NCI-H1105 (cell line): ENCODE measurements at regions not wholly inside any gene's neighbourhood (a gene's known extent, or its start where the extent isn't known, plus 50 kb on each side); places are given as distances from the start of the nearest gene placed in this dataset.

ENCODE experiments used
- DNase-seq: peaks from one replicate; lab custom pipeline; 2025; lab: John Stamatoyannopoulos, UW

DNA sequence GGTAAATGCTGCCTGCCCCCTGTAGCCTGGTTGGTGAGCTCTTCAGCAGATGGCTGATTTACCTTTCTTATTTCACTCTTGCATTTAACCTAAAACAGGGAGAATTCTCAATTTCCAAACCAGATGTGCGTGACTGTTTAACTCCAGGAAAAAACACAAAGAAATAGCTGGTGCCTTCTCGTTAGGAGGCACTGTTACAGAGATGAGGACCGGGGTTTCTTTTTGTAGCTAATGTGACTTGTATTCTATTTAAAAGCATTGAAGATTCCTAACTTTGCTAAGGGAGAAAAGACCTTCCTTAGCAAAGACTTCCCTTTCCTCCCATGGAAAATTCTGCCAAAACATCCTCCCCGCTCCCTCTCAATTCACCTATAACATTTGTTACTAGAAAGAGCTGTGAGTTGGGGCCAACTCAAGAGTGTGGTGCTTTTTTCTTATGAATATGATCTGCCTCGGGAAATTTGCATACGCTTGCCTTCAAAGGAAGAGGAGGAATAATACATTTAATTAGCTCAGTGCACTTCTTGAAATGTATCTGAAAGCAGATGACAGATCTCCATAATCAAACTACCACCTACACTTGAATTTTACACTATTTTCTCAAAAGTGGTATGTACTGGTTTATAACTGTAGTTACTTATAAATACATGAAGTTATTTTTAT, 102.0 kb upstream of the ARID2 start:
- DNase-seq: no peak

- no peak for DNase-seq
Measured at GRCh38 chr12:45629292-45629691, 100.2 kb upstream of the ARID2 start.

- DNase-seq: no peak
Measured at GRCh38 chr12:45633733-45634132, 95.8 kb upstream of the ARID2 start.

GRCh38 chr12:45634273-45634917, 95.1 kb upstream of the ARID2 start:
- DNase-seq: no peak

DNA sequence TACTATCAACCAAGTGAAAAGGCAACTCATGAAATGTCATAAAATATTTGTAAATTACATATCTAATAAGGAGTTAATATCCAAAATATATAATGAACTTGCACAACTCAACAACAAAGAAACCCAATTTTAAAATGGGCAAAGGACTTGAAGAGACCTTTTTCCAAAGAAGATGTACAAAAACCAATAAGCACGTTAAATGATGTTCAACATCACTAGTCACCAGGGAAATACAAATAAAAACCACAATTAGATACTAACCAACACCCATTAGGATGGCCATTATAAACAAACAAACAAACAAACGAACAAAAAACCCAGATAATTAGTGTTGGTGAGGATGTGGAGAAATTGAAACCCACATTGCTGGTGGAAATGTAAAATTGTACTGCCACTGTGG, 92.3 kb upstream of the ARID2 start:
- DNase-seq: no peak

GRCh38 chr12:45637706-45638105, 91.8 kb upstream of the ARID2 start:
- no peak for DNase-seq

- no peak for DNase-seq
Measured at GRCh38 chr12:45638386-45638785, 91.1 kb upstream of the ARID2 start.

GRCh38 chr12:45644541-45644940, 85.0 kb upstream of the ARID2 start:
- DNase-seq: no peak

- no peak for DNase-seq
Measured at GRCh38 chr12:45646851-45647581, 82.5 kb upstream of the ARID2 start.

GRCh38 chr12:45648070-45648469, 81.4 kb upstream of the ARID2 start:
- no peak for DNase-seq

GRCh38 chr12:45651029-45651428, 78.5 kb upstream of the ARID2 start:
- no peak for DNase-seq

DNA sequence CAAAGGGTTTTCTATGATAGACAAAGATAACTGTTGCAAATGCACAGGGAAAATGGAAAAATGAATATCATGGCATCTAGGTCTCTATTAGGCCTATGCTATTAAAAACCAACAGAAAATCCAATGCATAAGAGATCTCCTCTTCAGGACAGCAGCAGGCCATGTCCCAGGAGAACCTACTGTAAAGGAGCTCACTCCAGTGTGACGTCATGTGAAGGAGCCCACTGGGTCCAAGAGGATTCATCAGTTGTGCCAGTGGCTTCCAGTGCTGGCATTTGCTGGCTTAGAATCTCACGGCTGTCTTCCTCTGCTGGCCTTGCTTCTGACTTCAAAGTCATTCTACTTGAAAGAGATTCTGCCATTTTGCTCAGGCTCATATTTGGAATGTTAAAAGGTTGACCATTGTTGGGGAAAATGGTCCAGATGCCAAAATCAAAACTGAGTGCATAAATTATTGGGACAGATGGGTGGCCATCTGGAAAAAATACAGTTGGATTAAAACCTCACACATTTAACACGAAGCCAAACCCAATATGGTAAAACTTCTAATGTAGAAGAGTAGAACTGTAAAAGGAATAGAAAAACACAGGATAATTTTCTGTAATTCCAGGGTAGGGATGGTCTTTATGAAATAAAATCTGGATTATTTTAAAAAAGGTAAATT, 75.4 kb upstream of the ARID2 start:
- no peak for DNase-seq

GRCh38 chr12:45655186-45655585, 74.3 kb upstream of the ARID2 start:
- no peak for DNase-seq

- DNase-seq: no peak
Measured at GRCh38 chr12:45655743-45656142, 73.8 kb upstream of the ARID2 start.

DNA sequence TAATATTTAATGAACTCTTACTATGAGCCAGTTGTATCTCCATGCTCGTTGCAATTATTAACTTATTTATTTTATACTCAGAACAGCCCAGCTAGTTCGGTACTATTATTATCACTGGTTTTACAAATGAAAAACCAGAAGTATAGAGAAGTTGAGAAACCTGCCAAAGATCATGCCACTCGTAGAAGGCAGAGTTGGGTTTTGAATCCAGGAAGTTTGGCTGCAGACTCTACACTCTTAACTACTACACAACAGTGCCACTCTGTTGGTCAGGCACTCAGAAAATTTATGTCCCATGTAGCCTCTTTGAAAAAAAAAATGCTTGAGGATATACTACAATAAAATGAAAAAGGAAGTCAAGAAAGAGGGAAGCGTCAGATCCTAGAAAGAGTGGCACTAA, 71.5 kb upstream of the ARID2 start:
- DNase-seq: no peak

DNA sequence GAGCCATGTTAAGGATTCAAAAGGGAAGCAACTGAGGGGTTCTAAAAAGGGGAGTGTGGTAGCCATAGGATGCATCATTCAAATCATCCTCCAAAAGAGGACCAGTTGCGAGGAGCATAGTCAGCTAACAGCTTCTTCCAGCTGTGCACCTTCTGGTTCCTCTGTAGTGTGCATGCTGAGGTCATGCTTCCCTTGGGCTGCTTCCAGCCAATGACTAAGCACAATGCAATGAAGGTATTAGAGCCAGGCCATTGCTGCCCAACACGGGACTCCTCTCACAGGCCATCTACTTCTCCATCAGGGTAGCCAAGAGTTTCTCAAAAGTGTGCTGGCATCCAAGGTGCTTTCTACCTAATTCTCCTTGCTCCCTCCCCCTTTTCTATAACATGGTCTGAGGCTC, 69.2 kb upstream of the ARID2 start:
- DNase-seq: no peak

DNA sequence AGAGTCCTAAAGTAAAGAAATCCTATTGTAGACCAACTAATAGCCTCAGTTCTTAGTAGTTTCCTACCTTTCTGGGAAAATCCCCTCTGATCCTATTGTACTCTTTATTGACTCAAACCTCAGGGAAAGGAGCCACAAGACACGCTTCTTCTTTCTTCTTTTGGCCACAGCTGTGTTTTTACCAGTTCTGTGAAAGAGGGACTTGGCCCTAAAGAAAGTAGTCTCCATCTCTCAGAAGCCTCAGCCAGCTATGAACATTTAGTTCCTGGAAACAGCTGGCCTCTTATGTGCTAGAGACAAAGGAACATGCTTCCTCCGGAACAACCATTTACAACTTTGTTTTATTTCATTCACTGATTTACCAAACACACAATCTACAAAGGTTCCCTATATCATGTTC, 66.1 kb upstream of the ARID2 start:
- no peak for DNase-seq

DNA sequence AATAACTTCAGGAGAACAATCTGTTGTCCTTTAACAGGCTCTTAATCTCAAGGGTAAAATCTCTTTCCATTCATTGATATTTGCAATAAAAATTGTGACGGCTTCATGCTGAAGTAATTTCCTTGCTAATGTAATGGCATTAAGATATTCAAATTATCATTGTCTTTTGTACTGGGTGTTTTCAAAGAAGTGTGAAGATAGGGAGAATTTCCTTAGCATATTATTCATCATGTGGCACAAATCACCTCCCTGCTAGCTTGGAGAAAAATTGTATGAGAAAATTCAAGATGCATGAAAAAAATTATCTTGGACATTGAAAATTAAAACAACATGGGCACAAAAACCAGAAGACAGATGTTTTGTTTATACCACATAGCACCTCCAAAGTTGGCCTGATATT, 63.6 kb upstream of the ARID2 start:
- DNase-seq: no peak

DNA sequence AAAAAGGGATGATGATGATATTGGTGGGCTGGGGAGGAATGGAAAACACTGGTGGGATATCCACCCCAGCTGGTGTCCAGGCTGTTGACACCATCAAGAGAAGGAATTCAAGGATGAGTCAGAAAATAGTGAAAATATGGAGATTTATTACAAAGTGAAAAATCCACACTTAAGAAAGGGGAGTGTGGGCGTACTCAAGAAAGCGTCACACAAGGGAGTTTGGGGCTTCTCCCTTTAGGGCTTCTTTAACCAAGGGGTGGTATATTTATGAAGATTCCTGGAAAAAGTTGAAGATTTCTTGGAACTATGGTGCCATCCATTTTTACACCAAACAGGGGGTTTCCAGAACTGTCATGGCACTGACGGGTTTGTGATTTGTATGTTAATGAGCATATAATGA, 63.1 kb upstream of the ARID2 start:
- no peak for DNase-seq

DNA sequence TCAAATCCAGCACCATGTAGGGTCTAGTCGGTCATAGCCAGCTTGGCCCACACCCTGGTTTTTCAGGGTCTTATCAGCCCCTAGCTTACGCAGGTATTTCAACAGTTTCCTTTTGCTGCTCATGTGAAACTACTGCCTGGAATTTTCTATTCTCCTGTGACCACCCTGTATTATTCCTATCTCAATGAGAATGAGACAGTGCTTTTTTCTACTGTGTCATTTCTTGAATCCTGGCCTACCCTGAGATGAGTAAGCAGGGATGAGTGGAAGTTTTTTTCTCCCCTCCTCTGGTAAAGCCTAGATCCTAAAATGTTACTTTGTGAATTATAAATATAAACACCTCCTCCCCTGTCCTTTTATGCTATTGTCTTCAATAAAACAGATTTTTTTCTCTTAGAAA, 62.7 kb upstream of the ARID2 start:
- DNase-seq: no peak

- DNase-seq: no peak
Measured at GRCh38 chr12:45667761-45668160, 61.7 kb upstream of the ARID2 start.

GRCh38 chr12:45668641-45669040, 60.9 kb upstream of the ARID2 start:
- no peak for DNase-seq

DNA sequence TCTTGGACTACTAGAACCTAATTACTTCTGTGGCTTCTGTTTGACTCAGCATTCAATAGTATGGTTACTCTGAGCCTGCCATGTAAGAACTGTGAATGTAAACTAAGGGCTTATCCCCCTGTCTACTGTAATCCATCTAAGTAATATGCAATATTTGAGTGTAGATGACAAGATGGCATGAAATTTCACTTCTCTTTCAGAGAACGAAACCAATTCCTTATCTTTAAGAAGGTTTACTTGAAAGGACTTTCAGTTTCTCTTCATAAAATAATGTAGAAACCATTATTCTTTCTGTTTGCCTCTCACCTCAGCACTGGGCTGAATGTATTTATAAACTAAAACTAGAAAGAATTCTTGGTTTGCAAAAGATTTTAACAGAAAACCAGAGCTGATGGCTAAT, 60.4 kb upstream of the ARID2 start:
- no peak for DNase-seq
